Left ventricle myocardium superior (tissue), 1 donor: ENCODE measurements at regions not wholly inside any gene's neighbourhood (a gene's known extent, or its start where the extent isn't known, plus 50 kb on each side); places are given as distances from the start of the nearest gene placed in this dataset.
"Not testable (repeated sequence)": the region's sequence is repeated elsewhere in the genome, so short reads cannot be mapped to it uniquely, and the experiment has no call there.

Experiments used
- ATAC-seq: fragments of 200-7000 bp; cut with Tn5 transposase; one replicate; pipeline ENCODE4 v1.9.1; 2020; ENCODE audit warnings: mild to moderate bottlenecking, moderate library complexity
- DNase-seq: peaks from one replicate; pipeline ENCODE4 v3.0.0-alpha.2; 2020
- intact Hi-C: fragments of 100-400 bp; cut with micrococcal nuclease; formaldehyde crosslinking; loops from one replicate; pipeline ENCODE4 v1.11.0; 2022
- donor health status: DM: no; HTN: yes; CAD: no; lungs with severe emphysema.

DNA sequence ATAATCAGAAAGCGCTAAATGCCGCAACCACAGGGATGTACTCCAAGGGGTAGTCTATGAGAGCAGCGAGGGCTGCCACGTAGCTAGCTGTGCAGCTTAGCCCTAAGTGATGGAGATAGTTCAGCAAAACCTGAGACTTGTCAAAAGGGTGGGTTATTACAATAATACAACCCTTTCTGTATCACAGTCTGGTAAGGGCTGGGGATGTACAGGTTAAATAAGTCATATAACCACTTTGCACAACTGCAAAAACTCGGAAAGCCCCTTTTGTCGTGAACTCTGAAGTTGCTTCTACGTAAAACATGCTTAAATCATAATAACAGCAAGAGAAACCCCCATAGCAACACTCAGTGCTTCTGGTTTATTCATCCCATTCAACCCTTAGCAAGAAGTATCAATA, 598.8 kb downstream of the SUCLG1 start:
- intact Hi-C loops: no loop called here
- no peak for ATAC-seq
- no peak for DNase-seq

DNA sequence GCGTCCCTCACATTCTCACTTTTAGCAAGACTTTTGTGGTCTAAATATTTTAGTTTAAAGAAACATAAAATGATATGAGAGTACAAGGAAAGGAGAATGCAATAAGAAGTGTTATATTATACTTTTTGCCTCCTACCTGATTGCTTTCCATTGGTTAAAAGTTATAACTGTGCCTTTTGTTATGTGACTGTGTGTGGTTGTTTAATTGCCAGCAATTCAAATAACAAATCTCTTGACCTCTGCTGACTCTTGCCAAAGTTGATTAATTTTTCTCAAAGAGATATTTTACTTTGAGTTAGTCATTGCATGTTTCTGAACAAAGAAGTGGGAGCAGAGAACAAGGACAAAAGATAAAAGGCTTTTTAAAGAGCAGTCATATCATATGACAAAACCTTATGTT, 599.5 kb downstream of the SUCLG1 start:
- DNase-seq: no peak
- ATAC-seq: no peak
- intact Hi-C loops: no loop called here

DNA sequence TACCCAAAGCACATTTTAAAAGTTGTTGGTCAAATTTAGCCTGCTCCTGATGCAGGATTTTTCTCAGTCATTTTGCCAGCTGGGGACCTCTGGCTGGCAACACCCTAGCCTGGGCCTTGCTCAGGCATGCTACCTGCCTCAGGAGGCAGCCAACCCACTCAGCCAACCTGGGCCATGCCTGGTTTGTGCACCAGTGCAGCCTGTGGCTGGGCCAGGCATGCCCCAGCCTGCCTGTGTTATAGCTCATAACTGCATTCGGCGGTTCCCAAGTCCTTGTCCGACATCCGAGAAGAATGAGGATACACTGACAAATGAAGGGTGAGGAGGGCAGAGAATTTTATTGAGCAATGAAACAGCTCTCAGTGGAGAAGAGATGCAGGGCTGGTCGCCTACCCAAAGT, 608.0 kb downstream of the SUCLG1 start:
- ATAC-seq (no peak), DNase-seq (no peak)
- intact Hi-C loops: no loop called here

- DNase-seq (no peak), ATAC-seq (no peak)
- intact Hi-C loops: no loop called here
Measured at GRCh38 chr2:83850071-83850725, 608.9 kb downstream of the SUCLG1 start.

- DNase-seq (no peak), ATAC-seq (no peak)
- intact Hi-C loops: no loop called here
Measured at GRCh38 chr2:83844490-83844889, 614.6 kb downstream of the SUCLG1 start.

DNA sequence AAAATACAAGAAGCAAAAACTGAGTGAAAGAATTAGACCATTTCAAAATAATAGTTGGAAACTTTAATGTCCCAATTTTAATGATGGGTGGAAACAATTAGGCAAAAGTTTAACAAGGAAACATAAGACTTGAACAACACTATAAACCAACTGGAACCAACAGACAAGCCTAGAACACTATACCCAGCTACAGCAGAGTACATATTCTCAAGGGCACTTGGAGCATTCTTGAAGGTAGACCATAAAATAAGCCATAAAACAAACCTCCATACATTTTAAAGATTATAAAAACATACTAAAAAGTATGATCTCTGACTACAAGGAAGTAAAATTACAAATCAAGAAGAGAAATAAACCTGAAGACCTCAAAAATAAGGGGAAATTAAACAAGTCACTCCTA, 616.7 kb downstream of the SUCLG1 start:
- no peak for ATAC-seq
- intact Hi-C loops: no loop called here
- DNase-seq: no peak

- intact Hi-C loops: no loop called here
- no peak for DNase-seq
- ATAC-seq: no peak
Measured at GRCh38 chr2:83837823-83838222, 621.3 kb downstream of the SUCLG1 start.

DNA sequence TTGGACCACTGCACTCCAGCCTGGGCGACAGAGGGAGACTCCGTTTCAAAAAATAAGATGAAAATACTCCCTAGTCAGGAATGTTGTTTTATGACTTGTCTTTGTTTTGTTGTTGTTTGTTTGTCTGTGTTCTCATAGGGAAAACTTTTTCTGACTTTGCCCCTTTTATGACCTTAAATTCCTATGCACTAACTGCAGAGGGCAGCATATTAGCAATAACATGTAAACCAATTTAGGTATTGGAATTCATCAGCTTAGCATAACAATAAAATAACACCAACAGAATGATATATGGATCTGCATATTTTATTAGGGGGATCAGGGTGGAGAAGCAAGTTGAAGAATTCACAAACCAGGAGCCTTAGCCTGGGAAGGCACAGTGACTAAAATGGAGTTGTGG, 631.5 kb downstream of the SUCLG1 start:
- no peak for ATAC-seq
- intact Hi-C loops: no loop called here
- no peak for DNase-seq

DNA sequence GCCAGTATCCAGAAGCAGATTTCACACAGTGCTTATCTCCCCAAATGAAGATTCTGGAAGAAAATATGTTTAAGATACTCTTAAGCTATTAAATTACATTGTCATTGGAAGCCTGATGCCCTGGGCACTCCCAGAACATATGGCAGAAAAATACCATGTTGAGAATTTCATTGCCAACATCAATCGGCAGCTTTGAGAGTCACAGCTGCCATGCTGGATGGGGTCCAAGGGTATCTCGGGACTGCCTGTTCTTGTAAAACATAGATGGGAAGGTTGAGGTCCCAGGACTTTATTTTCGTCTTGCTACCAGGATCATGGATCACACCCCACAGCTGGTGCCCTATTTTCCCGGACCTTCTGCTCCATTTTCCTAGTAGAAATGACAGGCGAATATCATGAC, 632.5 kb downstream of the SUCLG1 start:
- intact Hi-C loops: no loop called here
- DNase-seq (no peak), ATAC-seq (no peak)

- no peak for DNase-seq
- ATAC-seq: no peak
- intact Hi-C loops: no loop called here
Measured at GRCh38 chr2:83823229-83823628, 635.9 kb downstream of the SUCLG1 start.

DNA sequence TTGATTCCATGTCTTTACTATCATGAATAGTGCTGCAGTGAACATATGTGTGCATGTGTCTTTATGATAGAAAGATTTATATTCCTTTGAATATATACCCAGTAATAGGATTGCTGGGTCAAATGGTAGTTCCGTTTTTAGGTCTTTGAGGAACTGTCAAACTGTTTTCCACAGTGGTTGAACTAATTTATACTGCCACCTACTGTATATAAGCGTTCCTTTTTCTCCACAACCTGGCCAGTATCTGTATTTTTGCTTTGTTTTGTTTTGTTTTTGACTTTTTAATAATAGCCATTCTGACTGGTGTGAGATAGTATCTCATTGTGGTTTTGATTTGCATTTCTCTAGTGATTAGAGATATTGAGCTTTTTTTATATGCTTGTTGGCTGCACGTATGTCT, 641.6 kb downstream of the SUCLG1 start:
- no peak for DNase-seq
- intact Hi-C loops: no loop called here
- ATAC-seq: no peak

GRCh38 chr2:83808878-83809277, 650.2 kb downstream of the SUCLG1 start:
- intact Hi-C loops: no loop called here
- no peak for ATAC-seq
- DNase-seq: no peak

DNA sequence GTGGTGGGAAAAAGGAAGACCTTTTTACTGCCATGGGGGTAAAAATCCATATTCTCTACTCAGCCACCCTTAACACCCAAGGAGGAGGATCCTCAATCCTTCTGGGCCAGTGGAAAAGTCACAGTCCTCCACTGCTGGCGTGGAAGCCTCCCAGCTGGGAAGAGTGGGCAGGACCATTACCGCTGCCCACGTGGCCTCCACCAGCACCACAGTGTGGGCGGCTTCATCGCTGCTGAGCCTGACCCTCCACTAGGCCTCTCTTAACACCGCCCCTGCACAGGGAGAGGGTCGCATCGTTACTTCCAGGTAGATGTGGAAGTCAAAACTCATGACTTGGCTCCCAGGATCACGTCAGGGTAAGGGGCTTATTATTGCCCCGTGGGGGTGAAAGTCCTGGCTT, 656.5 kb downstream of the SUCLG1 start:
- intact Hi-C loops: no loop called here
- ATAC-seq: no peak

GRCh38 chr2:83795777-83796176, 663.3 kb downstream of the SUCLG1 start:
- DNase-seq (no peak), ATAC-seq (no peak)
- intact Hi-C loops: no loop called here

More for the DNA sequence above, 656.5 kb downstream of the SUCLG1 start:
- DNase-seq: no peak

- intact Hi-C loops, ATAC-seq, DNase-seq: not testable (repeated sequence)
Measured at GRCh38 chr2:83790467-83790866, 668.6 kb downstream of the SUCLG1 start.

DNA sequence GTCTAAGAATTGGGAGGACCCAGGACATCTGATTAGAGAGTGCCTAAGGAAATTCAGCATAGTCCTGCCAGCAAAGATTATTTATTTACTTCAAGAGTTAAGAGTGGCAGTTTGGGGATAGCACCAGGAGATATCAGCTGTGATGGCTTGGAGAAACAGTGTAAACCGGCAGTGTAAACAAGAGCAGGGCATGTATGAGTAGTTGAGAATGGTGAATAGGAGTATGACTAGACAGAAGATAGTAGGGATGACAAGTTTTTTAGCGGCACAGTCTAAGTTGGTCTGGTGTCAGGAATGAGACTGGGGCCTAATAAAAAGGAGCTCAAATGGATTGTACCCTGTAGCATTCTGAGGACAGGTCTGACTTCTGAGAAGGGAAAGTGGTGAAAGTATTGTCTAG, 669.4 kb downstream of the SUCLG1 start:
- ATAC-seq, DNase-seq, intact Hi-C loops: not testable (repeated sequence)

- ATAC-seq, intact Hi-C loops, DNase-seq: not testable (repeated sequence)
Measured at GRCh38 chr2:83788938-83789566, 670.0 kb downstream of the SUCLG1 start.

DNA sequence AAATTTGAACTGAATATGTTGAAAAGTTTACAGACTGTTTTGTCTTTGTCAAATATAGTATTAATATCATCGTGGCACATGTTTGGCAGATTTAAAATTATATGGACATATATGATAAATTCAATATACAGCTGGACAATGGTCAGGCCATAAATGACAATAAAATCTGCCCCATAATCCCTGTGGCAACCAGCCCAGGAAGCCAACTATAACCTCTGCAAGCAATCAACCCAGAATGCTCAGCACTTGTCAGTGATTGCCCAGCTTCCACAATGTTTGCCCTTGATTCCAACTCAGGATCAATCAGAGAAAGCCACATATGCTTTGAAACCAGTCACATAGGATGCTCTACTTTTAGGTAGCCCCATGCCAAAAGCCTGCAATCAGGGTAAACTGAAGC, 671.9 kb downstream of the SUCLG1 start:
- DNase-seq (no peak), ATAC-seq (no peak)
- intact Hi-C loops: no loop called here

GRCh38 chr2:83786140-83786539, 672.9 kb downstream of the SUCLG1 start:
- ATAC-seq: no peak
- no peak for DNase-seq
- intact Hi-C loops: no loop called here

DNA sequence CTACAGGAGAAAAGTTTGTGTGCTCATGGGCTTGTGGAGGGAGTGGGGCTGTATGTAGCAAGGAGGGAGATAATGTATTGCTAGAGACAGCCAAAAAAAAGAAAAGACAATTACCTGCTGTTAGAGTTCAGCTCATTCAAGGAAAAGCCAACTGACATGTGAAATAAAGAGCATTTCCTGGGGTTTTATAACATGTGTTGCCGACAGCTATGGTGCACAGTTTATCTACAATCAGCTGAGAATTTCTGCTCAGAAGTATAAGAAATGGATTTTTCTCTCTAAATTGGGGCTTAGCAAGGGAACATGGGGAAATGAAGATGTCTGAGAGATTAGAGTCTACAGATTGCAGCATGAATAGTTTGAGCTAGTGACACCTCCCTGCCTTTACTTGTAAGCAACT, 674.1 kb downstream of the SUCLG1 start:
- ATAC-seq: no peak
- intact Hi-C loops: no loop called here
- no peak for DNase-seq

GRCh38 chr2:83784315-83784714, 674.8 kb downstream of the SUCLG1 start:
- DNase-seq (no peak), ATAC-seq (no peak)
- intact Hi-C loops: no loop called here
